ENCODE measurements at regions not wholly inside any gene's neighbourhood (a gene's known extent, or its start where the extent isn't known, plus 50 kb on each side); places are given as distances from the start of the nearest gene placed in this dataset.

GRCh38 chr10:129090165-129090564, 376.9 kb upstream of the MGMT start:
- no peak for DNase-seq (ENCODE audit: low read depth)

GRCh38 chr10:129090618-129091366, 376.2 kb upstream of the MGMT start:
- no peak for DNase-seq (ENCODE audit: low read depth)

DNA sequence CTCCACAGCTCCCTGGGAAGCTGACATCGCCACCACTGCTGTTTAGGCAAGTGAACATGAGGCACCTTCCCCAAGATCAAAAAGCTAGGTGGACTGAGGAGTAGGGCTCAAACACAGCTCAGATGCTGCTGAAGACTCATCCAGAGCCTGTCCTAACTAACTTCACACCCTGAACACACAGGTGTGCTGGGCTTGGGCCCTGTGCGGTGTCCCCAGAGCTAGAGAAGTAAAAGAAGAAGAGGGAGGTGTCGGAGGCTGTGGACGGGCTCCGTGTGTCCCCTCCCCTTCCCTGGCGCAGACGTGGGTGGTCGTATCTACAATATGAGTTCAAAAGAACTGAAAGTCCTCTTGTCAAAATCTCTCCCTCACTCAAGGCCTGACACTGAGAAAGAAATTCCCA, 373.4 kb upstream of the MGMT start:
- DNase-seq (ENCODE audit: low read depth): no peak

DNA sequence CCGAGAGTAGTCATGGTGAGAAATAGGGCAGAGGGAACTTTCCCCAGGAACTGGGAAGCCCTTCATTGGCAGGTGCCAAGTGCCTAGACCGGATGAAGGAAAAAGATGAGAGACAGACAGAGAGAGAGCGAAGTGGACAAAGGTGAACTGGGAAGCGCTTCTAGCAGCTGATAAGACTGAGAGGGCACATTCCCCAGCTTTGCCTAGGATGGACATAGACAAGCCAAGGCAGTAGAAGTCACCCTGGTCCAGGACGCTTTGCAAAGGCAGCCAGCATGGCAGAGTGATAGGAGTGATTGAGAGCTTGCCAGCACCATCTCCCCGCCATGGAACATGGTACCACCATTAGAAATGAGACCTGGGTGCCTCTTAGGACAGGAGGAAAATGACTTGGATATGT, 372.8 kb upstream of the MGMT start:
- no peak for DNase-seq (ENCODE audit: low read depth)

DNA sequence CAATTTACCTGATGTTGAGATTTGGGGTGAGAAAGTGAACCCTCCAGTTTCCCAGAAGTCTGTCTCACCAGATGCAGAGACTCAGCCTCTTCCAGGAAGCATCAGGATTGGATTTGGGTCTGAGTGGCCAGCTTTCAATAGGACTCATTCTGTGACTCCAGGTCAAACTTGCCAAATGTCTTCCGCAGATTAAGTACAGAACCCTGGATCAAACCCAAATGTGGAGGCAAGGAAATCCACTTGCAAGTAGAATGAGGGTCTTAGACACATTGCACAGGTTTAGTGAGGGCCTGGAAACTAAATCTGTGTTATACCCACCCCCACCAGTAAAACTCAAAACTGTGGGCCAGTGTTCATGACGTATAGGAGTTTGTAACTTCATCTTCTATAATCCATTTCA, 372.2 kb upstream of the MGMT start:
- DNase-seq (ENCODE audit: low read depth): no peak

GRCh38 chr10:129095680-129096064, 371.4 kb upstream of the MGMT start:
- no peak for DNase-seq (ENCODE audit: low read depth)

- DNase-seq (ENCODE audit: low read depth): no peak
Observed at GRCh38 chr10:129096065-129096984, 370.7 kb upstream of the MGMT start.

DNA sequence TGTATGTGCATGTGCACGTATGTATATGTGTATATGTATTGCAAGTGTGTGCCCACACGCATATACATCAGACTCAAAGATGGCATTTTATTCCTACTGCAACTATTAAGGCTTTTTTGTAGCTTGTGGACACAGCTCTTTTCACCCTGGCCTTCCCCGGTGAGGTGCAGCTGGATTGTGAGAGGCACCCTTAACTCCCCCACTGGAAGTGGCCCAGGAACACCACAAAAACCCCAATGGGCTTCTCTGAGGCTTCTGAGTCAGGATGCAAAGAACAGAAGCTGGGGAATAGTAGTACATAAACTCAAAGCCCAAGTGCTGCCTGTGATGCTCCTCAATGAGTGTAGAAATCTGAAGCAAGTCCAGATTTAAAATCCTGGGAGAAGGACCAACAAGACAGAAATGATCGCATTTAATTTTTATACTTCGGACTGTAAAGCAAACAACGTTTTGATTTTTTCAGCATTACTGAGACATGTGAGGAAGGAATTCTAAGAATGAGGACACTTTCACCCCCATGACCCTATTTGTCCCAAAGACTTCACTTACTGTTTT, 369.2 kb upstream of the MGMT start:
- DNase-seq (ENCODE audit: low read depth): no peak

- DNase-seq (ENCODE audit: low read depth): no peak
Observed at GRCh38 chr10:129098517-129098916, 368.5 kb upstream of the MGMT start.

DNA sequence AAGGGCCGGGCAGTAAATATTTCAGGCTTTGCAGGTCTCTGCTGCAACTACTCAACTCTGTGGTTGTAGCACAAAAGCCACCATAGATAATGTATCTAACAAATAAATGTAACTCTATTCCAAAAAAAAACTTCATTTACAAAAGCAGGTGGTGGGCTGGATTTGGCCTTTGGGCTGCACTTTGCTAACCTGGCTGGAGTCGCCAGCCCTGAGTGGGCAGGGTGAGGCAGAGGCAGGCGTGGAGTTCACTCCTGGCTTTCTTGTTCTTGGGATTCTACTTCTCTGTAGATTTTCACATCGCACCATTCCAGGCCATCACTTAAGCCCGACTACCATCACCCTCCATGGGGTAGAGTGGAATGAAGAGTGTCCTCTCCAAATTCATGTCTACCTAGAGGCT, 367.6 kb upstream of the MGMT start:
- no peak for DNase-seq (ENCODE audit: low read depth)

DNA sequence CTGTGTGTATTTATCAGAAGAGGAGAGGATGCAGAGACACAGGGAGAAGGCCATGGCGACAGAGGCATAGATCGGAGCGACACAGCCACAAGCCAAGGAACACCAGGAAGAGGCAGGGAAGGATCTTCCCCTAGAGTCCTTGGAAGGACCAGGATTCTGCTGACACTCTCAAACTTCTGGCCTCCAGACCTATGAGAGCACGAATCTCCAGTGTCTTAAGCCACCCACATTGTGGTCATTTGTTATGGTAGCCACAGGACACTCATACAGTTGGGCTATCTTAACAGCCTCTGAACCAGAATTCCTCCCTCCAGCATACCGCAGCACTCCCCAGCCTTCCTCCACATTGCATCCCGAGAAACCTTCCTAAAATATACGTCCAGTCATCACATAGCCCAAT, 367.0 kb upstream of the MGMT start:
- no peak for DNase-seq (ENCODE audit: low read depth)

GRCh38 chr10:129101232-129101980, 365.6 kb upstream of the MGMT start:
- no peak for DNase-seq (ENCODE audit: low read depth)

DNA sequence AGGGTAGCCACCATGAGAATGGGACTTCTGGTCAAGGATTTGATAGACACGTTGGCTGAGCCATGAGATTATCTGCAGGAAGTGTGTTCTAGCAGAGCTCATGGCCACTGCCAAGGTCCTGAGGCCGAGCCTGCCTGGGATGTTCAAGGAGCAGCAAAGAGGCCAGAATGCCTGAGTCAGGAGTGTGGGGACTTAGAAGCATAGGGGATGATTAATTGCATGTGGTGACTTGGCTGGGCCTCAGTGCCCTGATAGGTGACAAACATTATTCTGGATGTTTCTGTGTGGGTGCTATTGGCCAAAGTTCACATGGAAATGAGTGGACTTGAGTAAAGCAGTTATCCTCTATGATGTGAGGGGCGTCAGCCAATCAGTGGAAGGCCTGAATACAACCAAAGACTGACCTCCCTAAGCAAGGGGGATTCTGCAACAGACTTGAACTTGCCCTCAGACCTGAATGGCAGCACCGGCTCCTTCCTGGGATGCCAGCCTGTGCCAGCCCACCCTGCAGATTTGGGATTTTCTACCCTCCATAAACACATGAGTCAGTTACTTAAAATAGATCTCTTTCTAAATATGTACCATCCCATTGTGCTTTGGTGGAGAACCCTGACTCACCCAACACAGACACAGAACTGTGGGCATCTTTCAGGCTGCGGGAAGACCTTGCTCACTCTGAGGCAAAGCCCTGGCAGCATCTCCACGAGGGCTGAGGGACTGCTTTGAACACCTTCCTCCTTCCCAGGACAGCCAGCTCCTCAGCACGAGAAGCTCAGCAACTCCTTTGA, 363.9 kb upstream of the MGMT start:
- DNase-seq (ENCODE audit: low read depth): no peak

DNA sequence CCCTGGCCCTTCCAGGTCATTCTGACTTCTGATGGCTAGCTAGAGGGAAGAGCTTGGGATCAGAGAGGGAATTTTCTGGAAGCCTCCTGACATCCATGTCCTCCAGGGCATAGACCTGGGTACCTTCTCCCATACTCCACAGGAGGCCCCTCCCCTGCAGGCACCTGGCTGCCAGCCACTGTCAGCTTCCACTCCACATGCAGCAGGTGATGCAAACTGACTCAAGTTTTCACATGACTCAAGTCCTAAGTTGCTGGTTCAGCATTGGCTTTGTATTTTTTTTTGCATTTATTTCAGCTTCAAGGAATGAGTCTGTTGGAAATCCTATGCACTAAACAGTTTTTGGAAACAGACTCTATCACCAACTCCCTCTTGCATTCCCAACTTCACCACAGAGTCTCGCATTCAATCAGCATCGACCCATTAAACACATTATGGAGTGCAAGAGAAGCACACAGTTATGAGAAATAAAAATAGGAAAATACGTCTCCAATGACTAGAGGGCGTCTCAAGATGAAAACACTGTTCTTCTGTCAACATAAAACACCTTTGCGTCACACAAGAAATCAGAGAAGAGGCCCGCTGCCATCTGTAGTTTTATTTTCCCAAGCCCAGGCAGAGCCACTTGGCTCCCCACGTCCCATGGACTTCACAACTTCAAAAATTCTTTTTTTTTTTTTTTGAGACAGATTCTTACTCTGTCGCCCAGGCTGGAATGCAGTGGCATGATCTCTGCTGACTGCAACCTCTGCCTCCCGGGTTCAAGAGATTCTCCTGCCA, 362.6 kb upstream of the MGMT start:
- no peak for DNase-seq (ENCODE audit: low read depth)

DNA sequence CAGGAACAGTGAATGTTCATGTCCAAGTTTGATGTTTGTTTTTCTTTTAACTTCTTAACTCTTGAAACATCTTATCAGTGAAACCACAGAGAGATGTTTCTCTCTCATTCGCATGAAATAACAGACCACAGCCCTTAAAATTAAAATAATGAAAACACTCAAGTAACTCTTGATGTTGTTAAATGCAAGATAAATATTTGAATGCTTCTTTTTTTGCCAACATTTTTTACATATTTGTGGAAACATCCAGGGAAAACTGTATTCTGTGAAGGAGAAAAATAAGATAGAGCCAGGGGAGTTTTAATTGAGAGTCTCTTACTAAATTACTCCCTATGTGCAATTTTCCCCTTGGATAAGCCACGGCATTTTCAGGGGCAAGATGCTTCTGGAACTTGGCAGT, 361.8 kb upstream of the MGMT start:
- no peak for DNase-seq (ENCODE audit: low read depth)

DNA sequence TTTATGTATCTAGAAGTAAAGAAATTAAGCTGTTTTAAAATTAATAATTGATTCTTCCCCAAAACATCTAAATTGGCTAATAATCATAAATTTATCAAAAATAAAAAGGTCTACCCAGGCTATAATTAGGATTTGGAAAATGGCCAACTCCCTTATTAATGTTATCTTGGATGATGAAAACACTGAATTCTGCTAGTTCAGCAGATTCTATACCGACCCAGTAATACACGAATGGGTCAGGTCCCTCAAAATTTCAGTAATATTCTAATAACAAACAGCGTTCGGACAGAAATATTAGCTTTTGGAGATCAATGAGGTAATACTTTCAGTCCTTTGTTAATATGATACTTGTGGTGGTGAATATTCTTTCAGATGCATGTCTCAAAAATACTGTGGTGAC, 360.7 kb upstream of the MGMT start:
- no peak for DNase-seq (ENCODE audit: low read depth)

- no peak for DNase-seq (ENCODE audit: low read depth)
Observed at GRCh38 chr10:129107525-129107924, 359.5 kb upstream of the MGMT start.

- no peak for DNase-seq (ENCODE audit: low read depth)
Observed at GRCh38 chr10:129108378-129108777, 358.7 kb upstream of the MGMT start.

DNA sequence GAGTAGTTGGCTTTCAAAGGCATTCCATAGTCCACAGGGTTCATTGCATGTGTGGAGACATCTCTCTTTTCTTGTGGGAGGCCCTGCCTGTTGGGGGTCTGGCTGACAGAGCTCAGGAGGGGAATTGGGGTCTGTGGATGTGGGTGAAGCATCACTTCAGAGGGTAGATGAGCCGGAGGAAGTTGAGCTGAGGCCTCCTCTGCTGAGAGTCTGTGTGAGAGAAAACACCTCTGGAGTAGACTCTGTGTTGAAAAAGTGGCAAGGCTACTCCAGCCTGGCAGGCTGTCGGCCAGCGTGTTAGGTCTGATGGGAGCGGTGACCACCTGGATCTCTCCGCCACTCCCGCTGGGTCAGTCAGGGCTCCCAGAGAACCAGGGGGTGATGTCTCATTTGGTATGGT, 358.0 kb upstream of the MGMT start:
- DNase-seq (ENCODE audit: low read depth): no peak

DNA sequence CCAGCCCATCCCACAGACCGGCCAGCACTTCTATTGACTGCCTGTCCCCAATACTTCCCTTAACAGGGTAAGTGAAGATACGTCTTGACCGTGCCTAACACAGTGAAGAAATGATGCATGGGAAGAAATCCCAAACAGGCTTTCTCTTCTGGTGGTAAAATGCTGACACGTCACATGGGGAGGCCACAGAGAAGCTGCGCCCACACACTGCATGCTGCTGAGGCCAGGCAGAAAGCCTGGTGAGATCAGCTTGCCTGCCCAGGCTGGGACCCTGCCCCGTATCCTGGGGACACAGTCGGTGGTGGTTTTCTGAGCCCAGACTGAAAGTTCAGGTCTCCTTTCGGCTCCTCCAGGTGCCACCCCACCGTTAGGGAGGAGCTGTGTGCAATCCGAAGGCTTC, 356.3 kb upstream of the MGMT start:
- no peak for DNase-seq (ENCODE audit: low read depth)

GRCh38 chr10:129111922-129112321, 355.1 kb upstream of the MGMT start:
- no peak for DNase-seq (ENCODE audit: low read depth)
